NB4 (cell line): ENCODE measurements at regions not wholly inside any gene's neighbourhood (a gene's known extent, or its start where the extent isn't known, plus 50 kb on each side); places are given as distances from the start of the nearest gene placed in this dataset.
"Not testable (repeated sequence)": the region's sequence is repeated elsewhere in the genome, so short reads cannot be mapped to it uniquely, and the experiment has no call there.

Experiments used
- DNase-seq: peaks from one replicate; pipeline ENCODE4 v3.0.0; 2010; ENCODE audit warnings: low read depth
- H3K4me3 ChIP-seq: one replicate; pipeline ENCODE4 v1.5.1; 2011; ENCODE audit warnings: mild to moderate bottlenecking, low read depth, low read length, moderate library complexity
- MYC ChIP-seq: IDR thresholded peaks from 2 replicates; pipeline ENCODE4 v1.6.1; 2011; ENCODE audit warnings: low read depth, low read length
- POLR2A ChIP-seq: IDR thresholded peaks from 2 replicates; pipeline ENCODE4 v1.6.1; 2011; ENCODE audit warnings: mild to moderate bottlenecking; ENCODE audit not compliant: insufficient read length; ENCODE audit errors: extremely low read depth
- TF ChIP-seq, protein P1 (sequence below): IDR thresholded peaks from one replicate; pipeline ENCODE4 v1.5.1; 2012; ENCODE audit warnings: low read depth, low read length
- TF ChIP-seq, protein P2 (sequence below): IDR thresholded peaks from 2 replicates; pipeline ENCODE4 v1.6.1; 2011; ENCODE audit warnings: low read depth, low read length

- TF ChIP-seq, protein P1, sequence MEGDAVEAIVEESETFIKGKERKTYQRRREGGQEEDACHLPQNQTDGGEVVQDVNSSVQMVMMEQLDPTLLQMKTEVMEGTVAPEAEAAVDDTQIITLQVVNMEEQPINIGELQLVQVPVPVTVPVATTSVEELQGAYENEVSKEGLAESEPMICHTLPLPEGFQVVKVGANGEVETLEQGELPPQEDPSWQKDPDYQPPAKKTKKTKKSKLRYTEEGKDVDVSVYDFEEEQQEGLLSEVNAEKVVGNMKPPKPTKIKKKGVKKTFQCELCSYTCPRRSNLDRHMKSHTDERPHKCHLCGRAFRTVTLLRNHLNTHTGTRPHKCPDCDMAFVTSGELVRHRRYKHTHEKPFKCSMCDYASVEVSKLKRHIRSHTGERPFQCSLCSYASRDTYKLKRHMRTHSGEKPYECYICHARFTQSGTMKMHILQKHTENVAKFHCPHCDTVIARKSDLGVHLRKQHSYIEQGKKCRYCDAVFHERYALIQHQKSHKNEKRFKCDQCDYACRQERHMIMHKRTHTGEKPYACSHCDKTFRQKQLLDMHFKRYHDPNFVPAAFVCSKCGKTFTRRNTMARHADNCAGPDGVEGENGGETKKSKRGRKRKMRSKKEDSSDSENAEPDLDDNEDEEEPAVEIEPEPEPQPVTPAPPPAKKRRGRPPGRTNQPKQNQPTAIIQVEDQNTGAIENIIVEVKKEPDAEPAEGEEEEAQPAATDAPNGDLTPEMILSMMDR: no peak
- no peak for TF ChIP-seq POLR2A
- no peak for TF ChIP-seq MYC
- TF ChIP-seq, protein P2, sequence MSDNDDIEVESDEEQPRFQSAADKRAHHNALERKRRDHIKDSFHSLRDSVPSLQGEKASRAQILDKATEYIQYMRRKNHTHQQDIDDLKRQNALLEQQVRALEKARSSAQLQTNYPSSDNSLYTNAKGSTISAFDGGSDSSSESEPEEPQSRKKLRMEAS: no peak
- no peak overlapping the region for H3K4me3 ChIP-seq
Measured at GRCh38 chr3:5358911-5359310, 171.4 kb downstream of the EDEM1 start.

DNA sequence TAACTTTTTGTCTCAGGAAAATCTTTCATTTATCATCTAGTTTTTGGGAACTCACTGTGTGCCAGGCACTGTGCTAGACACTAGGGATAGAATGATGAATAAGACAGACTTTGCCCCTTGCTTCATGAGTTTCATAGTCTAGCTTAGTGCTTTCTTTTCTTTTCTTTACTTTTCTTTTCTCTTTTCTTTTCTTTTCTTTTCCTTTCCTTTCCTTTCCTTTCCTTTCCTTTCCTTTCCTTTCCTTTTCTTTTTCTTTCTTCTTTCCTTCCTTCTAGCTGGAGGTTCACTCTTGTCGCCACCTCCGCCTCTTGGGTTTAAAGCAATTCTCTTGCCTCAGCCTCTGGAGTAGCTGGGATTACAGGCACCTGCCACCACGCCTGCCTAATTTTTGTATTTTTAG is 172.9 kb downstream of the EDEM1 start:
- DNase-seq: no peak
- TF ChIP-seq, protein P1: no peak
- no peak for TF ChIP-seq MYC
- no peak for TF ChIP-seq POLR2A
- TF ChIP-seq, protein P2: no peak
- no peak overlapping the region for H3K4me3 ChIP-seq

More at GRCh38 chr3:5358911-5359310, 171.4 kb downstream of the EDEM1 start:
- DNase-seq: no peak

- no peak overlapping the region for H3K4me3 ChIP-seq
- no peak for DNase-seq
- TF ChIP-seq, protein P1: no peak
- TF ChIP-seq POLR2A (no peak), MYC (no peak)
- TF ChIP-seq, protein P2: no peak
Measured at GRCh38 chr3:5366746-5367145, 179.2 kb downstream of the EDEM1 start.

DNA sequence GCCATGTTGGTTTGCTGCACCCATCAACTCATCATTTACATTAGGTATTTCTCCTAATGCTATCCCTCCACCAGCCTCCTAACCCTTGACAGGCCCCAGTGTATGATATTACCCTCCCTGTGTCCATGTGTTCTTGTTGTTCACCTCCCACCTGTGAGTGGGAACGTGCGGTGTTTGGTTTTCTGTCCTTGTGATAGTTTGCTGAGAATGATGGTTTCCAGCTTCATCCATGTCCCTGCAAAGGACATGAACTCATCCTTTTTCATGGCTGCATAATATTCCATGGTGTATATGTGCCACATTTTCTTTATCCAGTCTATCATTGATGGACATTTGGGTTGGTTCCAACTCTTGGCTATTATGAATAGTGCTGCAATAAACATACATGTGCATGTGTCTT is 184.0 kb downstream of the EDEM1 start:
- not testable (repeated sequence) for H3K4me3 ChIP-seq, DNase-seq

- TF ChIP-seq MYC: no peak
- no peak overlapping the region for H3K4me3 ChIP-seq
- no peak for DNase-seq
Measured at GRCh38 chr3:5376761-5377160, 189.3 kb downstream of the EDEM1 start.

DNA sequence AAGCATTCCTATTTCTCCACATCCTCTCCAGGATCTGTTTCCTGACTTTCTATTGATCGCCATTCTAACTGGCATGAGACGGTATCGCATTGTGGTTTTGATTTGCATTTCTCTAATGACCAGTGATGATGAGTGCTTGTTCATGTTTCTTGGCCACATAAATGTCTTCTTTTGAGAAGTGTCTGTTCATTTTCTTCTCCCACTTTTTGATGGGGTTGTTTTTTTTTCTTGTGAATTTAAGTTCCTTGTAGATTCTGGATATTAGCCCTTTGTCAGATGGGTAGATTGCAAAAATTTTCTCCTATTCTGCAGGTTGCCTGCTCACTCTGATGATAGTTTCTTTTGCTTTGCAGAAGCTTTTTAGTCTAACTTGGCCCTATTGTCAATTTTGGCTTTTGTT is 191.8 kb downstream of the EDEM1 start:
- H3K4me3 ChIP-seq, DNase-seq: not testable (repeated sequence)

DNA sequence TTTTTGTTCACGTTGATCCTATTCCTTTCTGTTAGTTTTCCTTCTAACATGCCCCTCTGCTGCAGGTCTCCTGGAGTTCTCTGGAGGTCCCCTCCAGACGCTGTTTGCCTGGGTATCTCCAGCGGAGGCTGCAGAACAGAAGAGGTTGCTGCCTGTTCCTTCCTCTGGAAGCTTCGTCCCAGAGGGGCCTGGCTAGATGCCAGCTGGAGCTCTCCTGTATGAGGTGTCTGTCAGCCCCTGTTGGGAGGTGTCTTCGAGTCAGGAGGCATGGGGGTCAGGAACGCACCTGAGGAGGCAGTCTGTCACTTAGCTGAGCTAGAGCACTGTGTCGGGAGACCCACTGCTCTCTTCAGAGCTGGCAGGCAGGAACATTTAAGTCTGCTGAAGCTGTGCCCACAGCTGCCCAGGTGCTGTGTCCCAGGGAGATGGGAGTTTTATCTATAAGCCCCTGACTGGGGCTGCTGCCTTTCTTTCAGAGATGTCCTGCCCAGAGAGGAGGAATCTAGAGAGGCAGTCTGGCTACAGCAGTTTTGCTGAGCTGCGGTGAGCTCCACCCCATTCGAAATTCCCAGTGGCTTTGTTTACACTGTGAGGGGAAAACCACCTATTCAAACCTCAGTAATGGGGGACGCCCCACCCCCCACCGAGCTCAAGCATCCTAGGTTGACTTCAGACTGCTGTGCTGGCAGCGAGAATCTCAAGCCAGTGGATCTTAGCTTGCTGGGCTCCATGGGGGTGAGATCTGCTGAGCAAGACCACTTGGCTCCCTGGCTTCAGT is 196.2 kb downstream of the EDEM1 start:
- DNase-seq, H3K4me3 ChIP-seq: not testable (repeated sequence)

DNA sequence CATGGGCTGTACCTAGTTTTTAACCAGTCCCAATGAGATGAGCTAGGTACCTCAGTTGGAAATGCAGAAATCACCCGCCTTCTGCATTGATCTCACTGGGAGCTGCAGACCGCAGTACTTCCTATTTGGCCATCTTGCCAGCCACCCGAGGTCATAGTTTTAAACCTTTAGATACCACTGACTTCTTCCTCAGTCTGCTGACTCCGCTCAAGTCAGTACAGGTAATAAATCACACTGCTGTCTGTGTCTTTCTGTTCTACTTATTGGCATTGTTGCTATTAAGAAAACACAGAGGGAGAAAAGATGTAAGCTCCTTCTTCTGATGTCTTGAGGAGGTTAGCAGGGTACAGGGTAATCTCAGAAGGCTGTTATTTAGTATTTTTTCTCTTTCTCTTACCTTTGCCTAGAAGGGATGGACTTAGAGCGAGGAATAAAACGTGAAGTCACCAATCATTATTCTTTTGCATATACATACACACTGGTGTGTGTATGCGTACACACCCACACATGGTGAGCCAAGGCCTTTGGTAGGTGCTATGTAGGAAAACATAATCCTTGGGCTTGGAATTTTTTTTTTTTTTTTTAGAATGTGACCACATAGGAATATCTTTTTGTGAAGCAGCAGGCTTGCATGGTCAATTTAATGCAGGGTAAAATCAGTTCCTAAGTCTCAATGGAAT is 197.2 kb downstream of the EDEM1 start:
- TF ChIP-seq, protein P2: no peak
- TF ChIP-seq, protein P1: no peak
- no peak for TF ChIP-seq MYC
- TF ChIP-seq POLR2A: no peak
- DNase-seq: no peak
- H3K4me3 ChIP-seq: no peak overlapping the region
